Hepatocyte (in vitro differentiated cells): ENCODE measurements at regions not wholly inside any gene's neighbourhood (a gene's known extent, or its start where the extent isn't known, plus 50 kb on each side); places are given as distances from the start of the nearest gene placed in this dataset.

Experiments
- DNase-seq: peaks from one replicate; pipeline ENCODE4 v3.0.0-alpha.2; 2016; ENCODE audit warnings: low spot score
- H2AFZ ChIP-seq: fragments of 200-600 bp; sonication (generic); 2 replicates; pipeline ENCODE4 v1.6.0; 2016; ENCODE audit warnings: antibody characterized with exemption, mild to moderate bottlenecking
- H3K27ac ChIP-seq: fragments of 200-600 bp; sonication (generic); 2 replicates; pipeline ENCODE4 v1.5.1; 2016; ENCODE audit warnings: mild to moderate bottlenecking
- H3K27me3 ChIP-seq: fragments of 200-600 bp; sonication (generic); 2 replicates; pipeline ENCODE4 v1.6.1; 2016
- H3K36me3 ChIP-seq: fragments of 200-600 bp; sonication (generic); replicated peaks from 2 replicates; pipeline ENCODE4 v1.5.1; 2016; ENCODE audit warnings: low read depth; ENCODE audit not compliant: insufficient read depth
- H3K4me1 ChIP-seq: fragments of 200-600 bp; sonication (generic); 2 replicates; pipeline ENCODE4 v1.5.1; 2016; ENCODE audit warnings: mild to moderate bottlenecking, moderate library complexity; ENCODE audit not compliant: insufficient read depth
- H3K4me2 ChIP-seq: fragments of 200-600 bp; sonication (generic); 2 replicates; pipeline ENCODE4 v1.6.0; 2016
- H3K4me3 ChIP-seq: fragments of 200-600 bp; sonication (generic); 2 replicates; pipeline ENCODE4 v1.5.1; 2016; ENCODE audit warnings: mild to moderate bottlenecking
- H3K79me2 ChIP-seq: fragments of 200-600 bp; sonication (generic); 2 replicates; pipeline ENCODE4 v1.6.0; 2017; ENCODE audit warnings: mild to moderate bottlenecking
- H3K9me2 ChIP-seq: fragments of 200-600 bp; sonication (generic); replicated peaks from 2 replicates; pipeline ENCODE4 v1.6.0; 2017; ENCODE audit warnings: mild to moderate bottlenecking; ENCODE audit not compliant: insufficient read depth
- H3K9me3 ChIP-seq: fragments of 200-600 bp; sonication (generic); 2 replicates; pipeline ENCODE4 v1.5.1; 2016; ENCODE audit warnings: low read depth, mild to moderate bottlenecking
- H4K20me1 ChIP-seq: fragments of 200-600 bp; sonication (generic); 2 replicates; pipeline ENCODE4 v1.6.0; 2016; ENCODE audit warnings: mild to moderate bottlenecking; ENCODE audit not compliant: insufficient read depth, poor library complexity, severe bottlenecking
- CTCF ChIP-seq: fragments of 200-600 bp; sonication (generic); IDR thresholded peaks from 2 replicates; pipeline ENCODE4 v1.5.1; 2016; ENCODE audit warnings: antibody characterized with exemption, mild to moderate bottlenecking; ENCODE audit not compliant: poor library complexity
- EZH2 ChIP-seq: fragments of 200-600 bp; sonication (generic); IDR thresholded peaks from 2 replicates; pipeline ENCODE4 v1.6.1; 2016; ENCODE audit warnings: antibody characterized with exemption, mild to moderate bottlenecking, borderline replicate concordance
- EZH2phosphoT487 ChIP-seq: fragments of 200-600 bp; sonication (generic); IDR thresholded peaks from one replicate; pipeline ENCODE4 v1.6.1; 2018; ENCODE audit warnings: antibody characterized with exemption, mild to moderate bottlenecking, low read depth, moderate library complexity; ENCODE audit not compliant: unreplicated experiment, severe bottlenecking
- WGBS: methylation state at CpG from one replicate; pipeline ENCODE4 v1.1.6; 2016; ENCODE audit warnings: low lambda C conversion rate; ENCODE audit errors: missing lambda C conversion rate; 5-methylcytosine and 5-hydroxymethylcytosine counted together

- no peaks in the 10 kb centered on the region for H4K20me1 ChIP-seq
- no peak overlapping the region for H3K4me2 ChIP-seq
- H3K9me2 ChIP-seq = no peaks in the 10 kb centered on the region
- no peaks in the 10 kb centered on the region for H3K9me3 ChIP-seq
- no peaks in the 10 kb centered on the region for H3K36me3 ChIP-seq
- H3K27me3 ChIP-seq = no peaks in the 10 kb centered on the region
- DNase-seq = no peak
- 88% methylated on average over 10 of the region's 10 CpGs for WGBS
- H3K4me3 ChIP-seq = no peak overlapping the region
- H3K4me1 ChIP-seq = peaks cover 12% of the 10 kb centered on the region
- H3K27ac ChIP-seq = no peak overlapping the region
- H3K79me2 ChIP-seq = no peaks in the 10 kb centered on the region
- H2AFZ ChIP-seq = no peak overlapping the region
- TF ChIP-seq CTCF (no peak), EZH2phosphoT487 (no peak), EZH2 (no peak)
Measured at GRCh38 chr15:69806287-69806915, 291.3 kb downstream of the TLE3 start.

- peaks cover 12% of the 10 kb centered on the region for H3K4me1 ChIP-seq
- H3K9me3 ChIP-seq = no peaks in the 10 kb centered on the region
- no peak overlapping the region for H3K4me2 ChIP-seq
- H3K4me3 ChIP-seq = no peak overlapping the region
- no peaks in the 10 kb centered on the region for H4K20me1 ChIP-seq
- no peaks in the 10 kb centered on the region for H3K79me2 ChIP-seq
- no peaks in the 10 kb centered on the region for H3K9me2 ChIP-seq
- no peak overlapping the region for H3K27ac ChIP-seq
- DNase-seq = peak; percentile 23
- no peaks in the 10 kb centered on the region for H3K27me3 ChIP-seq
- 68% methylated on average over 5 of the region's 5 CpGs for WGBS
- TF ChIP-seq EZH2phosphoT487 (no peak), CTCF (no peak), EZH2 (no peak)
- H3K36me3 ChIP-seq = no peaks in the 10 kb centered on the region
- H2AFZ ChIP-seq = no peak overlapping the region
Measured at GRCh38 chr15:69807721-69808120, 290.0 kb downstream of the TLE3 start.

- no peak for TF ChIP-seq CTCF
- TF ChIP-seq EZH2phosphoT487 = no peak
- no peak for TF ChIP-seq EZH2
- no peak overlapping the region for H3K4me2 ChIP-seq
- no peaks in the 10 kb centered on the region for H4K20me1 ChIP-seq
- peaks cover 12% of the 10 kb centered on the region for H3K4me1 ChIP-seq
- no peaks in the 10 kb centered on the region for H3K9me2 ChIP-seq
- H2AFZ ChIP-seq = no peak overlapping the region
- no peak for DNase-seq
- H3K27me3 ChIP-seq = no peaks in the 10 kb centered on the region
- H3K36me3 ChIP-seq = no peaks in the 10 kb centered on the region
- WGBS = 85% methylated on average over 4 of the region's 4 CpGs
- no peak overlapping the region for H3K4me3 ChIP-seq
- no peaks in the 10 kb centered on the region for H3K9me3 ChIP-seq
- no peak overlapping the region for H3K27ac ChIP-seq
- H3K79me2 ChIP-seq = no peaks in the 10 kb centered on the region
Measured at GRCh38 chr15:69808756-69809155, 289.0 kb downstream of the TLE3 start.
